ENCODE measurements at regions not wholly inside any gene's neighbourhood (a gene's known extent, or its start where the extent isn't known, plus 50 kb on each side); places are given as distances from the start of the nearest gene placed in this dataset.

DNA sequence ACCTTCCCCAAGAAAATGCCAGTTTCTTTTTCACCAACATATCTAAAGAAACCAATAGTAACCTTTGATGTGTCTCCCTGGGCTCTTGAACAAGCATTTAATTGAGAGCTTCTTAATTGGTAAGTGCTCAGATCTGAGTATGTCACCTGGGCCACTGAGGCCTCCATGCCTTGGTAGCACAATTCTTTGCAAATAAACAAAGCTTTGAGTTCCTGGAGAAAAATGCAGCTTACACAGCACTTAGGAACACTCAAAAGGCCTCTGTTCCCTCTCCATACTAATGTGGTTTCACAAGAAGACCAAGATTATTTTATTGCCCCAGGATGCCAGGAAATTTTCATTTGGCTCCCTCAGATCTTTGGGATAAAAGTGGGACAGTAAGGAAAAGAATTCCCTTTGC is 217.6 kb upstream of the CEP162 start:
- TF ChIP-seq, protein P1, sequence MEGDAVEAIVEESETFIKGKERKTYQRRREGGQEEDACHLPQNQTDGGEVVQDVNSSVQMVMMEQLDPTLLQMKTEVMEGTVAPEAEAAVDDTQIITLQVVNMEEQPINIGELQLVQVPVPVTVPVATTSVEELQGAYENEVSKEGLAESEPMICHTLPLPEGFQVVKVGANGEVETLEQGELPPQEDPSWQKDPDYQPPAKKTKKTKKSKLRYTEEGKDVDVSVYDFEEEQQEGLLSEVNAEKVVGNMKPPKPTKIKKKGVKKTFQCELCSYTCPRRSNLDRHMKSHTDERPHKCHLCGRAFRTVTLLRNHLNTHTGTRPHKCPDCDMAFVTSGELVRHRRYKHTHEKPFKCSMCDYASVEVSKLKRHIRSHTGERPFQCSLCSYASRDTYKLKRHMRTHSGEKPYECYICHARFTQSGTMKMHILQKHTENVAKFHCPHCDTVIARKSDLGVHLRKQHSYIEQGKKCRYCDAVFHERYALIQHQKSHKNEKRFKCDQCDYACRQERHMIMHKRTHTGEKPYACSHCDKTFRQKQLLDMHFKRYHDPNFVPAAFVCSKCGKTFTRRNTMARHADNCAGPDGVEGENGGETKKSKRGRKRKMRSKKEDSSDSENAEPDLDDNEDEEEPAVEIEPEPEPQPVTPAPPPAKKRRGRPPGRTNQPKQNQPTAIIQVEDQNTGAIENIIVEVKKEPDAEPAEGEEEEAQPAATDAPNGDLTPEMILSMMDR (IDR thresholded peaks at IDR 0.05; ENCODE audit: low read depth, low read length, poor library complexity, severe bottlenecking) = no peak
- no peak for TF ChIP-seq EZH2phosphoT487 (IDR thresholded peaks at IDR 0.05; ENCODE audit: borderline replicate concordance, low read length)
